ENCODE measurements at regions not wholly inside any gene's neighbourhood (a gene's known extent, or its start where the extent isn't known, plus 50 kb on each side); places are given as distances from the start of the nearest gene placed in this dataset.
A peak's percentile ranks its signal among the peaks of the same experiment; 100 is the strongest.

DNA sequence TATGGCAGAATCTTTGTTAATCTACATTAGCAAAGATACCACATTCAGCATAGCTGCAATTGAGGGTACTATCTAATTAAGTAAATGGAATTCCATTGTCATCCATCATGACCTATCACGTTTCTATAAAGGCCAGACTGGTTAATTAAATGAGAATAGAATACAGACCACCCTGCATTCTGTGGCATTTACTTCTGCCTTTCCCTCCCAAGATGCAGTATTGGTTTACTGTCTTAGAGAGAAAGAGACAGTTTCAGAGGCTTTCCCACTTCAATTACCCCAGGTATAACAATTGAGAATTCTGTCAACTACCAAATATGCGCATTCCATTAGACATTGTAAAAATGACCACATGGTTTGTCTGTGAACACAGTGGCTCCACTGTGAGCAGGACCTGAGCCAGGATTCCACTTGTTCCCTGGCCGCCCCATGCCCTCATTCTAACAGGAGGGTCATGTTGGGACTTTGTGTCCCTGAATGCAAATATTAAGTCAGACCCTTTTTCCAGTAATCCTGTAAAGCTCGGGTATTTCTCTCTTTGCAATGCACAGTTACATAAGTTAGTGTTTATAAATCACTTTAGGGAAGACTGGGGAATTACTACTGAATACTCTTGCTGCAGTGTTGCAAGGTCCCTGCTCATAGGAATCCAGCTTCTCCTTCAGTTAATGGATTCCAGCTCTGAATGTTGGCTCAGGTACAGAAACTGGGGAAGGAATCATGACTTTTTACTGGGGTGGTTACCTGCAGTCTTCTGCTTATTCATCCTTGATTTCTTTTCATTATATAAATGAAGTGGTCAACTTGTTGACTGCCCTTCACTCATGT, 261.0 kb downstream of the PDGFC start:
- ATAC-seq: no peak
- no peak for DNase-seq (ENCODE audit: low spot score)

GRCh38 chr4:156705311-156705710, 266.3 kb downstream of the PDGFC start:
- no peak for ATAC-seq
- DNase-seq (ENCODE audit: low spot score): no peak

GRCh38 chr4:156695163-156695562, 276.4 kb downstream of the PDGFC start:
- ATAC-seq (no peak), DNase-seq (ENCODE audit: low spot score) (no peak)

DNA sequence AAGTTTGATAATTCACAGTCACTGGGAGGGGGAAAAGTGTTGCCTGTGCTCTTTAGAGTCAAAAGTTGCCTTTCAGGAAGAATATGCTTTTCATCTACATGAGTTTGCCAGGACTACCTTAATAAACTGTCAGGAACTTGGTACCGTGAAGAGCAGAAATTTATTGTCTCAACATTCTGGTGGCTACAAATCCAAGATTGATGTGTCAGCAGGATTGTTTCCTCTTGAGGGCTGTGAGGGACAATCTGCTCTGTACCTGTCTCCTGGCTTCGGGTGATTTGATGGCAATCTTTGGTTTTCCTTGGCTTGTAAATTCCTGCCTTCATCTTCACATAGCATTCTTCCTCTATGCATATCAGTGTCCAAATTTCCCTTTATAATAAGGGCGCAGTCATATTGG, 277.2 kb downstream of the PDGFC start:
- DNase-seq (ENCODE audit: low spot score) (no peak), ATAC-seq (no peak)

DNA sequence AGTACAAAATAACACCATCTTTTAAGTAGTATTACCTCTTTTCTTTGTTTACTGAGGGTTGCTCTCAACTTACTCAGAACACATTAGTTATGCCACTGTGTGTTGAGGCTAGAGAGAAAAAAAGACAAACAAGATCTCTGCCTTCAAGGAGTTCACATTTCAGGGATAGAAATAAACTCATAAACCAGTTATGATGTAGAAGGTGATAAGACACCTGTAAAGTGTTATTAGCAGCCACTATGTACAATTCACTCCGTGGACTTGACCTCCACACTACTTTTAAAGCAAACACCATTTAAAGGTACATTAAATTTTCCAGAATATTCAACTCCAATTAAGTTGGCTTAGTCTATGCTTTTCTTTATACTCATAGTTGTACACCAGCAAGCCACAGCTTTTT, 278.0 kb downstream of the PDGFC start:
- no peak for ATAC-seq
- DNase-seq (ENCODE audit: low spot score): no peak

DNA sequence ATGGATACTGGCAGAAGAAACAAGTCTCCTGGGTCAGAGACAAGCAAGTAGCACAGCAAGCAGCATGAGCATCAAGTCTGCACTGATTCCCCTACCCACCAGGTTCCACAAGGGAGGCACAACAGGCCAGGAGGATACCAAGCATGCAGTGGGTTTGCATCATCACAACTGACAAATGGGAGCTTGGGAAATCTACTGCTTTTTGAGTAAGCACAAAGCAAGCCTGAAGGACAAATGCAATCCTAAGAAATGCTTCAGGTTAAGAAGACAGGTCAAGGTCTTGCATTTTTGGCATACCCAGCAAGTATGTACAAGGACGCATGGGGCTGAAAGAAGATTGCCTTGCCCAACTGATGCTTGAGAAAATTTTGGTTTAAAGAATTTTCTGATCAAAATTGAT, 279.6 kb downstream of the PDGFC start:
- ATAC-seq: no peak
- no peak for DNase-seq (ENCODE audit: low spot score)

DNA sequence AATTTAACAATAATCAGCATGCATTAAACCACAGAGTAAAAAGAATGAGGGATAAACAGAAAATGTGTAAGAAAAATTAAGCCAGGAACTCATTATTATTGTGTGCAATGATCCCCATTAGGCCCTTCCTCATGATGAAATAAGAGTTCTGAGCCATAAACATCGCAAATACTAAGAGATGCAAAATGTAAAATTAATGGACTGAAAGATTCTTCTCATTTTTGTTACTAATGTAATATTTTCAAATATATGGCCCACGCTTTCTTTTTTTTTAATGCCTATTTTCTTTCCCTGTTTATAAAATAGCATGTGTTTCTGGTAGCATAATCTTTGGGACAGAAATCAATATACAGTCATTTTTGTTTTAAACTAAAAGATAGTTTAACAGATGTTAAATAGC, 281.0 kb downstream of the PDGFC start:
- no peak for DNase-seq (ENCODE audit: low spot score)
- ATAC-seq: no peak

DNA sequence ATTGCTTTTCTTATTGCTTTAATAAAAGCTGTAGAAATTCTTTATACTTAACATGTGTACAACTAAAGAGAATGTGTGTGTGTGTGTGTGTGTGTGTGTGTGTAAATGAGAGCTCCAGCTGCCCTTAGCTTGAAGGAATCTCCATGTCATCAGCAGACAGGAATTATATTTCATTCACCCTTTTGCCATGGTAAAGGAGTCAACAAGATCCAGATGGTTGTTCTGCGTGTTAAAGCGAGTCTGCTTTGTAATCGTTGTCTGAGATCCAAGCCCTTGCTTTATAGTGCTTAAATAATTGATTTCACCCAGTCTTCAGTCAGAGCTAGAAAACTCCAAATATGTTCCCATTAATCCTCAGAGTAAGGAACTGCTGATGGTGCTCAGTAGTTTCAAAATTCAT, 285.5 kb downstream of the PDGFC start:
- no peak for ATAC-seq
- no peak for DNase-seq (ENCODE audit: low spot score)

DNA sequence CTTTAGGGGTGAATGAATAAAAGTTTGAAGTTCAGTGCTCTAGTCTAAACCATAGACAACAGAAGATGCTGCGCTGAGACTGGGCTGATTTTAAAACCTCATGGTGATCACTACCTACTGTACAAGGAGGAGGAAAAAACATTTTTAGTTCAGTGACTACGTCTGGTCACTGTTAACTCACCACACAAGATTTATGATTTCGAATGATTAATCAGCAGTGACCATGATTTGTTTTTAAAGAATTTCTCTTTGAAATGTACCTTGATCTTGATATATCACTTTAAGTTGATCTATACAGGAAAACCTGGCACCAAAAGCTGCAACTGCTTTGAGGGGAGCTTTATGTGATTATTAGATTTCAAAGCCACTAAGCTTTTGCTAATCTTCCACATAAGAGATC, 286.3 kb downstream of the PDGFC start:
- no peak for DNase-seq (ENCODE audit: low spot score)
- ATAC-seq: no peak

GRCh38 chr4:156677656-156678055, 293.9 kb downstream of the PDGFC start:
- DNase-seq (ENCODE audit: low spot score) (no peak), ATAC-seq (no peak)

- DNase-seq (ENCODE audit: low spot score) (no peak), ATAC-seq (peak; percentile 85)
These were observed 294.5 kb downstream of the PDGFC start for GRCh38 chr4:156677131-156677531.

GRCh38 chr4:156676116-156676851, 295.3 kb downstream of the PDGFC start:
- DNase-seq (ENCODE audit: low spot score): no peak
- ATAC-seq: no peak

- ATAC-seq: no peak
- no peak for DNase-seq (ENCODE audit: low spot score)
These were observed 298.1 kb downstream of the PDGFC start for GRCh38 chr4:156673483-156673882.

GRCh38 chr4:156672492-156673305, 298.9 kb downstream of the PDGFC start:
- no peak for ATAC-seq
- no peak for DNase-seq (ENCODE audit: low spot score)

GRCh38 chr4:156665780-156666366, 305.7 kb downstream of the PDGFC start:
- DNase-seq (ENCODE audit: low spot score): no peak

GRCh38 chr4:156663663-156664062, 307.9 kb downstream of the PDGFC start:
- DNase-seq (ENCODE audit: low spot score): no peak
- no peak for ATAC-seq

More at GRCh38 chr4:156665780-156666366, 305.7 kb downstream of the PDGFC start:
- no peak for ATAC-seq

GRCh38 chr4:156662921-156663320, 308.7 kb downstream of the PDGFC start:
- no peak for DNase-seq (ENCODE audit: low spot score)
- ATAC-seq: no peak

- ATAC-seq (no peak), DNase-seq (ENCODE audit: low spot score) (no peak)
These were observed 310.0 kb downstream of the PDGFC start for GRCh38 chr4:156661555-156661954.

DNA sequence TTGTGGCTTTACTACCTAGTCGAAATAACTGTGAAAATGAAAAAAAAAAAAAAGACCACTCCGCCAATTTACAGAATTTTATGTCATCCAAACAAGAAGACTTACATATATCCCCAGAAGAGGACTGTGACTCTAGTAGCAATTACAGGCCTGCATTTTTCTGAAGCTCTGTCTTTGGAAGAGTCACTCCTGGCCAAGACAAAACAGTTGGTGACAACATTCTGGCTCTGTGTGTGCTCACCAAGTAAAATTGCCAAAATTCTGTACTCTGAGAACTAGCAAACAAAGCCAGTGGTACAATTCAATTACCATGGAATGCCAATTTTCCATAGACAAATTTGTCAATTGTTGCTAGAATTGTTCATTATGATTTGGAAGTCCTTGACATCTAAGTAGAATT, 311.1 kb downstream of the PDGFC start:
- ATAC-seq: no peak
- DNase-seq (ENCODE audit: low spot score): no peak

- ATAC-seq (no peak), DNase-seq (ENCODE audit: low spot score) (no peak)
These were observed 311.6 kb downstream of the PDGFC start for GRCh38 chr4:156659983-156660382.

DNA sequence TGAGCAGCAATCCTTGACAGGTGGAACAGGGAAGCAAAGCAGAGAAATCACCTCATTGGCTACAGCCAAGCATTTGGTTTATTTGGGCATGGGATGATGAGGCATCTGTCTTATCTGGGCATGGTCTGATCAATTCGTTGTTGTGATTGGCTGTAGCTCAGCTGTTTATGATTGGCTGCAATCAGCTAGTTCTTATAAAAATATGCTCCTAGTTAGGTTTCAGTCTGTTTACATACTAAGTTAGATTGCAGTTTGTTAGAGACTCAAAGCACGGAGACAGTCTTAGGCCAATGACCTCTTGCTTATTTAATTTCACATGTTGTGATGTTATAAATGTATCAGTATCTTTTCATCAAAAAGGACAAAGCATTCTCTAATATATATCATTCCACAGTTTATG, 312.0 kb downstream of the PDGFC start:
- ATAC-seq: no peak

More for the DNA sequence above, 312.0 kb downstream of the PDGFC start:
- DNase-seq (ENCODE audit: low spot score): no peak

All from left lobe of liver (tissue), 2 donors.